WERI-Rb-1 (cell line): ENCODE measurements at regions not wholly inside any gene's neighbourhood (a gene's known extent, or its start where the extent isn't known, plus 50 kb on each side); places are given as distances from the start of the nearest gene placed in this dataset.

Experiments used
- DNase-seq: peaks from one replicate; pipeline ENCODE4 v3.0.0-alpha.2; 2020
- H3K27ac ChIP-seq: fragments of 250-450 bp; sonication (Bioruptor Pico); 2 replicates; pipeline ENCODE4 v1.5.1; 2020; ENCODE audit warnings: mild to moderate bottlenecking, moderate library complexity
- H3K27me3 ChIP-seq: fragments of 250-450 bp; sonication (Bioruptor Pico); 2 replicates; pipeline ENCODE4 v1.5.1; 2021; ENCODE audit warnings: mild to moderate bottlenecking, low read depth, moderate library complexity; ENCODE audit not compliant: insufficient read depth, severe bottlenecking
- H3K36me3 ChIP-seq: fragments of 250-450 bp; sonication (Bioruptor Pico); 2 replicates; pipeline ENCODE4 v1.5.1; 2020; ENCODE audit warnings: mild to moderate bottlenecking, moderate library complexity
- H3K4me3 ChIP-seq: 2 replicates; pipeline ENCODE4 v1.5.1; 2011; ENCODE audit warnings: low read depth, mild to moderate bottlenecking, control low read depth, low read length
- H3K9me3 ChIP-seq: fragments of 250-450 bp; sonication (Bioruptor Pico); 2 replicates; pipeline ENCODE4 v1.5.1; 2021; ENCODE audit warnings: mild to moderate bottlenecking, moderate library complexity; ENCODE audit not compliant: severe bottlenecking
- TF ChIP-seq, protein P1 (sequence below): IDR thresholded peaks from 2 replicates; pipeline ENCODE4 v1.5.1; 2011; ENCODE audit warnings: low read depth, mild to moderate bottlenecking, control low read depth, inconsistent platforms, low read length

- H3K27me3 ChIP-seq, result no peaks in the 10 kb centered on the region
- TF ChIP-seq, protein P1, sequence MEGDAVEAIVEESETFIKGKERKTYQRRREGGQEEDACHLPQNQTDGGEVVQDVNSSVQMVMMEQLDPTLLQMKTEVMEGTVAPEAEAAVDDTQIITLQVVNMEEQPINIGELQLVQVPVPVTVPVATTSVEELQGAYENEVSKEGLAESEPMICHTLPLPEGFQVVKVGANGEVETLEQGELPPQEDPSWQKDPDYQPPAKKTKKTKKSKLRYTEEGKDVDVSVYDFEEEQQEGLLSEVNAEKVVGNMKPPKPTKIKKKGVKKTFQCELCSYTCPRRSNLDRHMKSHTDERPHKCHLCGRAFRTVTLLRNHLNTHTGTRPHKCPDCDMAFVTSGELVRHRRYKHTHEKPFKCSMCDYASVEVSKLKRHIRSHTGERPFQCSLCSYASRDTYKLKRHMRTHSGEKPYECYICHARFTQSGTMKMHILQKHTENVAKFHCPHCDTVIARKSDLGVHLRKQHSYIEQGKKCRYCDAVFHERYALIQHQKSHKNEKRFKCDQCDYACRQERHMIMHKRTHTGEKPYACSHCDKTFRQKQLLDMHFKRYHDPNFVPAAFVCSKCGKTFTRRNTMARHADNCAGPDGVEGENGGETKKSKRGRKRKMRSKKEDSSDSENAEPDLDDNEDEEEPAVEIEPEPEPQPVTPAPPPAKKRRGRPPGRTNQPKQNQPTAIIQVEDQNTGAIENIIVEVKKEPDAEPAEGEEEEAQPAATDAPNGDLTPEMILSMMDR, result peak; percentile 32; the same call in 1 of the 2 replicates
- H3K4me3 ChIP-seq, result no peak overlapping the region
- H3K36me3 ChIP-seq, result no peaks in the 10 kb centered on the region
- H3K27ac ChIP-seq, result no peak overlapping the region
- no peak for DNase-seq
- H3K9me3 ChIP-seq, result no peaks in the 10 kb centered on the region
Measured at GRCh38 chr6:103273048-103273447, 1586.7 kb downstream of the HACE1 start.

DNA sequence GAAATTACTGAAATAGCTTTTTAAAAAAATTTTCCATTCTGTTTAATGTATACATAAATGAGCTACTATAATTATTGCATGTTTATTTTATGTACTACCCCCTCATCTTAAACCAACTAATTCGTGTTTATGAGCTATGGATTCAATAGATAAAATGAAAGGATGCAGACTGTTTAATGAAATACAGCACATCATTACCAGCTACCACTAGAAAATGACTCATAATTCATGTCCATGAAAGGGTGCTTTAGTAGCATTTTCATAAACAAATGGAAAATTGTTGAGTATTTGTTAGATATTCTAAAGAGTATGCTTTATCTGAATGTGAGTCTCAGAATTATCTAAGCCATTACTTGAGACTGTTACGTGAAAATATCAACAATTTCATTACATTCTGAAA lies 1590.1 kb downstream of the HACE1 start:
- Histone ChIP-seq H3K36me3 (no peaks in the 10 kb centered on the region), H3K4me3 (no peak overlapping the region), H3K9me3 (no peaks in the 10 kb centered on the region), H3K27me3 (no peaks in the 10 kb centered on the region), H3K27ac (no peak overlapping the region)
- TF ChIP-seq, protein P1, result no peak
- no peak for DNase-seq

GRCh38 chr6:103268335-103268734 lies 1591.4 kb downstream of the HACE1 start:
- no peak overlapping the region for H3K27ac ChIP-seq
- H3K36me3 ChIP-seq, result no peaks in the 10 kb centered on the region
- TF ChIP-seq, protein P1, result no peak
- no peaks in the 10 kb centered on the region for H3K27me3 ChIP-seq
- no peaks in the 10 kb centered on the region for H3K9me3 ChIP-seq
- DNase-seq, result no peak
- no peak overlapping the region for H3K4me3 ChIP-seq

DNA sequence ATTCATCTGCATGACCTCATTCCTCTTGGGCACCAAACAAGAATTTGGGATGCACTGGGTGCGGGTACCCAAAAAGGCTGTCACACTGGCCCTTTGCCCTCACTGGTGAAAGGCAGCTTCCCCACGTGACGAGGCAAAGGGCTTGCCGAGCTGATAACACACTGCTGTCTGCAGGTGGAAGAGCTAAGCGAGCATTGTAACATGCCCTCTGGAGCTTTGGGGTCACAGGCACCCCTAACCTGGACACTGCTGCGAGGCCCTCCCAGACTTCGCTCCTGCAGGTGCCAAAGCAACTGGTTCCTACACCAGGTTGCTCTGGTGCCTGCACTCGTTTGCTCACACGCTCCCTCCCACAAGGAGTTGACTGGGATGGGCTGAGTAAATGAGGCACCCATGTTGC lies 1595.7 kb downstream of the HACE1 start:
- DNase-seq, result no peak
- TF ChIP-seq, protein P1, result no peak
- Histone ChIP-seq H3K36me3 (no peaks in the 10 kb centered on the region), H3K27ac (no peak overlapping the region), H3K9me3 (no peaks in the 10 kb centered on the region), H3K4me3 (no peak overlapping the region), H3K27me3 (no peaks in the 10 kb centered on the region)

DNA sequence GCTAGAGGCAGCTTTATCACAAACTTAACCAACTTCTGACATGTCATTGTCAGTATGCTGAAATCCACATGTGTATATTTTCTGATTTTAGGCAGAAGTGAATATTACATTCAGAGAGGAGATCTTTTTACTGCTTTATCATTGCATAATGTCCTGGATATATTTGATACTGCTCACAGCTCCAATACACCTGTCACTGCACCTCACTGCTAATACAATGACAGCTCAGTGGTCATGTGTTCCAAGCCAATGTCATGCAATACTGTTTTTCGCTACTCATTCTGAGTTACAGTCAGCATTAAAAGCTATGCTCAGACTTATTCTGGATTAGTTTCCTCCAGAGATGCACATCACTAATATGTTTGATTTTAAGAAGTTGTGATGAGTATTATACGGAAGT lies 1604.6 kb downstream of the HACE1 start:
- DNase-seq, result no peak
- Histone ChIP-seq H3K36me3 (no peaks in the 10 kb centered on the region), H3K4me3 (no peak overlapping the region), H3K9me3 (no peaks in the 10 kb centered on the region), H3K27me3 (no peaks in the 10 kb centered on the region), H3K27ac (no peak overlapping the region)
- TF ChIP-seq, protein P1, result no peak

DNA sequence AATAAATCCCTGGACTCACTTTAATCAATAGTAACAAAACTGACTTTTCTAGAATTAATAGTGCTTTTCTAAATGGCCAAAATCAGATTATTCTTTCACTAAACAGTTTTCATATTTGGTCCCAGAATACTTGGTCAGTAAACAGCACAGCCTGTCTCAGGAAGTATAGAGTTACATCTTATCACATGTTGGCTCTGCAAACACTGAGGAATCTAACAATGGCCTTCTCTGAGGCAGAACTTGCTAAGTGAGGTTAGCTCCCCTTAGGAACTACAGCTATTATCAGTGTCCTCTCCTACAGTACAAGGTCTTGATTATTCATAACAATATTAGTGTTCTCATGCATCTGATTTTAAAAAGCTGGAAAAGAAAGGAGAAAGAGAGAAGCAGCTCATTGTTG lies 1622.8 kb downstream of the HACE1 start:
- TF ChIP-seq, protein P1, result no peak
- H3K9me3 ChIP-seq, result no peaks in the 10 kb centered on the region
- no peak for DNase-seq

More for the DNA sequence above, 1622.8 kb downstream of the HACE1 start:
- Histone ChIP-seq H3K4me3 (no peak overlapping the region), H3K27ac (no peak overlapping the region), H3K36me3 (no peaks in the 10 kb centered on the region), H3K27me3 (no peaks in the 10 kb centered on the region)
